K562 (cell line): ENCODE measurements at regions not wholly inside any gene's neighbourhood (a gene's known extent, or its start where the extent isn't known, plus 50 kb on each side); places are given as distances from the start of the nearest gene placed in this dataset.

Experiments used
- TF ChIP-seq, protein P1 (sequence below), 3 experiments: IDR thresholded peaks in 2 of 3; conservative IDR thresholded peaks in 1 of 3; 2 replicates each; pipeline ENCODE4 v1.5.1; 2011 to 2012; ENCODE audit warnings: low read length in 3 of 3, mild to moderate bottlenecking in 3 of 3, control low read depth in 2 of 3, improper control_type of control experiment in 1 of 3, inconsistent platforms in 1 of 3, low read depth in 1 of 3, mixed read lengths in 1 of 3, moderate library complexity in 1 of 3; ENCODE audit not compliant: insufficient read depth in 2 of 3
- TF ChIP-seq, protein P2 (sequence below): fragments of 450-650 bp; formaldehyde crosslinking; IDR thresholded peaks from 2 replicates; pipeline ENCODE4 v1.4.0; 2022; ENCODE audit warnings: missing genetic modification characterization

DNA sequence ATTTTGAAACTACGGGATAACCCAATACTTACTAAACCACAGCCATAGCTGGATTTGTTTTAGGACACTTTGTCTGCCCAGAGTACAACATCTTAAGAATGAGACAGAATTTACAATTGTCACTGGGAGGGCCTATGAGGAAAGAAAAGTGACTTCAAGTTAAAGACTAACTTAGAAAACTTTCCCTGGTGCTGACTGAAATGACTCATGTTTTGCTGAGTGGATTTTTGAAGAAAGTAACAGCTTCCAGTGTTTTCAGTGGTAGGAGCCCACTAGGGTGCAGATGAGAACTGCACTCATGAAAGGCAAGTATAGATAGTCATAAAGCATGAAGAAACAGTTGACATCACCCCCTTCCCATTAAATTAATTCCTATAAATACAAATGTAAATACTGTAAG is 988.2 kb upstream of the MAP3K7 start:
- TF ChIP-seq, protein P1, sequence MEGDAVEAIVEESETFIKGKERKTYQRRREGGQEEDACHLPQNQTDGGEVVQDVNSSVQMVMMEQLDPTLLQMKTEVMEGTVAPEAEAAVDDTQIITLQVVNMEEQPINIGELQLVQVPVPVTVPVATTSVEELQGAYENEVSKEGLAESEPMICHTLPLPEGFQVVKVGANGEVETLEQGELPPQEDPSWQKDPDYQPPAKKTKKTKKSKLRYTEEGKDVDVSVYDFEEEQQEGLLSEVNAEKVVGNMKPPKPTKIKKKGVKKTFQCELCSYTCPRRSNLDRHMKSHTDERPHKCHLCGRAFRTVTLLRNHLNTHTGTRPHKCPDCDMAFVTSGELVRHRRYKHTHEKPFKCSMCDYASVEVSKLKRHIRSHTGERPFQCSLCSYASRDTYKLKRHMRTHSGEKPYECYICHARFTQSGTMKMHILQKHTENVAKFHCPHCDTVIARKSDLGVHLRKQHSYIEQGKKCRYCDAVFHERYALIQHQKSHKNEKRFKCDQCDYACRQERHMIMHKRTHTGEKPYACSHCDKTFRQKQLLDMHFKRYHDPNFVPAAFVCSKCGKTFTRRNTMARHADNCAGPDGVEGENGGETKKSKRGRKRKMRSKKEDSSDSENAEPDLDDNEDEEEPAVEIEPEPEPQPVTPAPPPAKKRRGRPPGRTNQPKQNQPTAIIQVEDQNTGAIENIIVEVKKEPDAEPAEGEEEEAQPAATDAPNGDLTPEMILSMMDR (IDR thresholded peaks at IDR 0.05 in 2 of 3, conservative IDR thresholded peaks at IDR 0.05 in 1 of 3; ENCODE audit: insufficient read depth in 2 of 3, low read depth in 1 of 3, low read length in 3 of 3): no peak
- TF ChIP-seq, protein P2, sequence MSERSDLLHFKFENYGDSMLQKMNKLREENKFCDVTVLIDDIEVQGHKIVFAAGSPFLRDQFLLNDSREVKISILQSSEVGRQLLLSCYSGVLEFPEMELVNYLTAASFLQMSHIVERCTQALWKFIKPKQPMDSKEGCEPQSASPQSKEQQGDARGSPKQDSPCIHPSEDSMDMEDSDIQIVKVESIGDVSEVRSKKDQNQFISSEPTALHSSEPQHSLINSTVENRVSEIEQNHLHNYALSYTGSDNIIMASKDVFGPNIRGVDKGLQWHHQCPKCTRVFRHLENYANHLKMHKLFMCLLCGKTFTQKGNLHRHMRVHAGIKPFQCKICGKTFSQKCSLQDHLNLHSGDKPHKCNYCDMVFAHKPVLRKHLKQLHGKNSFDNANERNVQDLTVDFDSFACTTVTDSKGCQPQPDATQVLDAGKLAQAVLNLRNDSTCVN: no peak
